ENCODE measurements at regions not wholly inside any gene's neighbourhood (a gene's known extent, or its start where the extent isn't known, plus 50 kb on each side); places are given as distances from the start of the nearest gene placed in this dataset.

DNA sequence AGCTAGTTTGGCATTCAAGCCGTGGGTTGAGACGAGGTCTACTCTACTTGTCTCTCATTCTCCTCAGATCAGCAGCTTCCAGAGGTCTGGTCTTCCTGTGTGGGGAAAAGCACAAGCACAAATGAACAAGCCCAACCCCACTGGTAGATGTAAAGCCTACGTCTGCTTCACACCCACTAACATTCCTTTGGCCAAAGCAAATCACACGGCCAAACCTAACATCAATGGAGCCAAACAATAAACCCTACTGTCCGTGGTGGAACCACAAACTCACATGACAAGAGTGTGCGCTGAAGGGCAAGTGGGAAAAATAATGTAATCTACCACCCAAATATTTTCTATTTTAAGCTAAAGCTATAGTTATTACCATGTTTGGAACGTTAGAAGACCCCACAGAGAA lies 179.3 kb upstream of the MGAT5 start (continued):
- TF ChIP-seq, protein P1, sequence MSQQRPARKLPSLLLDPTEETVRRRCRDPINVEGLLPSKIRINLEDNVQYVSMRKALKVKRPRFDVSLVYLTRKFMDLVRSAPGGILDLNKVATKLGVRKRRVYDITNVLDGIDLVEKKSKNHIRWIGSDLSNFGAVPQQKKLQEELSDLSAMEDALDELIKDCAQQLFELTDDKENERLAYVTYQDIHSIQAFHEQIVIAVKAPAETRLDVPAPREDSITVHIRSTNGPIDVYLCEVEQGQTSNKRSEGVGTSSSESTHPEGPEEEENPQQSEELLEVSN (IDR thresholded peaks at IDR 0.05), result no peak
- TF ChIP-seq RXRA (IDR thresholded peaks at IDR 0.05; ENCODE audit: insufficient read depth, low read depth, low read length) (no peak), KDM1A (IDR thresholded peaks at IDR 0.05; ENCODE audit: borderline replicate concordance, low read length) (no peak)

Data from H1 (cell line).